K562 (cell line): ENCODE measurements at regions not wholly inside any gene's neighbourhood (a gene's known extent, or its start where the extent isn't known, plus 50 kb on each side); places are given as distances from the start of the nearest gene placed in this dataset.

ENCODE experiments used
- ATAC-seq: fragments of 200-7000 bp; cut with Tn5 transposase; 3 replicates; pipeline ENCODE4 v1.9.1; 2020; ENCODE audit warnings: moderate library complexity
- BruUV-seq: library from RNA; stranded (reverse); fragments of 400-500 nt; replicated peaks from 2 replicates; lab custom pipeline; 2021; lab: Mats Ljungman, UMichigan
- CTCF ChIA-PET: fragments of 300-600 bp; formaldehyde crosslinking; extraction: SDS; loops from one replicate; lab custom pipeline; 2021; ENCODE audit warnings: low intra/inter-chr PET ratio; lab: Yijun Ruan, JAX
- POLR2A ChIA-PET: fragments of 300-600, 350-650 bp; sonication (Branson Sonifier 250); formaldehyde crosslinking; extraction: SDS; loops from one replicate; lab custom pipeline; 2021; ENCODE audit warnings: antibody characterized with exemption, inconsistent platforms; lab: Yijun Ruan, JAX
- DNase-seq, 4 experiments: peaks; one replicate each; pipeline versions ENCODE4 v3.0.0 to v3.0.0-alpha.2; 2011 to 2018; ENCODE audit warnings: low spot score in 3 of 4, mixed read lengths in 3 of 4; ENCODE audit errors: extremely low read depth in 1 of 4
- FAIRE-seq: peaks from 2 replicates; lab custom pipeline; 2011; peaks lifted over from hg19 to GRCh38; lab: Jason Lieb, UNC
- H2AFZ ChIP-seq: 2 replicates; pipeline ENCODE4 v1.6.0; 2011; ENCODE audit warnings: low read depth, low read length, control low read depth, inconsistent platforms
- H3K27ac ChIP-seq: fragments of 200-600 bp; 3 replicates; pipeline ENCODE4 v1.8.0; 2011; ENCODE audit warnings: low read depth, mild to moderate bottlenecking, control low read depth, inconsistent platforms, low read length, moderate library complexity, mixed read lengths; ENCODE audit errors: extremely low read depth
- H3K27me3 ChIP-seq, 2 experiments: fragments of 300-600 bp in 1 of 2; 2 replicates in 1 of 2; 3 replicates in 1 of 2; pipeline versions ENCODE4 v1.6.0 to v1.8.0; 2011; ENCODE audit warnings: inconsistent platforms in 2 of 2, low read length in 2 of 2, mild to moderate bottlenecking in 1 of 2, mixed read lengths in 1 of 2, moderate library complexity in 1 of 2; ENCODE audit not compliant: control insufficient read depth in 2 of 2, insufficient read depth in 2 of 2
- H3K36me3 ChIP-seq: fragments of 300-600 bp; 3 replicates; pipeline ENCODE4 v1.8.0; 2011; ENCODE audit warnings: mild to moderate bottlenecking, low read length, inconsistent platforms; ENCODE audit not compliant: control insufficient read depth, insufficient read depth
- H3K4me1 ChIP-seq, 2 experiments: fragments of 200-600 bp in 1 of 2; replicated peaks in 1 of 2; 2 replicates in 1 of 2; 3 replicates in 1 of 2; pipeline versions ENCODE4 v1.5.1 to v1.8.0; 2011; ENCODE audit warnings: inconsistent platforms in 2 of 2, low read length in 2 of 2, mild to moderate bottlenecking in 1 of 2, mixed read lengths in 1 of 2, moderate library complexity in 1 of 2; ENCODE audit not compliant: control insufficient read depth in 2 of 2, insufficient read depth in 2 of 2
- H3K4me2 ChIP-seq: 2 replicates; pipeline ENCODE4 v1.6.1; 2011; ENCODE audit warnings: low read length, control low read depth, inconsistent platforms, mixed read lengths; ENCODE audit not compliant: insufficient read depth
- H3K4me3 ChIP-seq: fragments of 200-600 bp; sonication (generic), shearing (Covaris generic); 2 replicates; pipeline ENCODE4 v1.5.1; 2016; ENCODE audit warnings: control low read depth, inconsistent platforms
- H3K79me2 ChIP-seq: fragments of 200-600 bp; 3 replicates; pipeline ENCODE4 v1.8.0; 2011; ENCODE audit warnings: low read length, inconsistent platforms; ENCODE audit not compliant: control insufficient read depth, insufficient read depth
- H3K9ac ChIP-seq, 2 experiments: 2 replicates each; pipeline versions ENCODE4 v1.6.0 to v1.6.1; 2011; ENCODE audit warnings: low read depth in 2 of 2, low read length in 2 of 2, control low read depth in 1 of 2, inconsistent platforms in 1 of 2, mild to moderate bottlenecking in 1 of 2, mixed read lengths in 1 of 2; ENCODE audit not compliant: insufficient read depth in 1 of 2
- H3K9me1 ChIP-seq: one replicate; pipeline ENCODE4 v1.6.0; 2011; ENCODE audit warnings: inconsistent platforms, mild to moderate bottlenecking, low read length, moderate library complexity; ENCODE audit not compliant: control insufficient read depth, insufficient read depth
- H3K9me3 ChIP-seq: replicated peaks from 2 replicates; pipeline ENCODE4 v1.5.1; 2011; ENCODE audit warnings: low read depth, low read length, inconsistent platforms; ENCODE audit not compliant: control insufficient read depth, insufficient read depth
- H4K20me1 ChIP-seq: replicated peaks from 2 replicates; pipeline ENCODE4 v1.6.1; 2011; ENCODE audit warnings: low read length, inconsistent platforms, mixed read lengths; ENCODE audit not compliant: control insufficient read depth, insufficient read depth
- CBX3 ChIP-seq, 2 experiments: IDR thresholded peaks; 1 replicate in 1 of 2; 2 replicates in 1 of 2; pipeline ENCODE4 v1.6.1; 2012; ENCODE audit warnings: inconsistent platforms in 2 of 2, low read length in 2 of 2, borderline replicate concordance in 1 of 2, control low read depth in 1 of 2
- HMG20B ChIP-seq: fragments of 250-450 bp; sonication (Bioruptor Pico); IDR thresholded peaks from 2 replicates; pipeline ENCODE4 v1.5.0; 2021; ENCODE audit warnings: mild to moderate bottlenecking
- RHOXF2B ChIP-seq: fragments of 250-450 bp; sonication (Bioruptor Pico); conservative IDR thresholded peaks from 2 replicates; pipeline ENCODE4 v1.5.1; 2021
- SNRNP70 ChIP-seq: fragments of 200-400 bp; formaldehyde crosslinking; optimal IDR thresholded peaks from 2 replicates; pipeline ENCODE3; 2017; ENCODE audit warnings: low read depth, low read length
- ZFP1 ChIP-seq: fragments of 450-650 bp; formaldehyde crosslinking; IDR thresholded peaks from 2 replicates; pipeline ENCODE4 v1.4.0; 2020; ENCODE audit warnings: mild to moderate bottlenecking, mixed read lengths
- ZNF140 ChIP-seq: fragments of 250-450 bp; sonication (Bioruptor Pico); IDR thresholded peaks from 2 replicates; pipeline ENCODE4 v1.8.0; 2021; ENCODE audit warnings: moderate library complexity, mild to moderate bottlenecking, inconsistent platforms
- ZNF184 ChIP-seq: sonication (generic); formaldehyde crosslinking; IDR thresholded peaks from 2 replicates; pipeline ENCODE4 v1.5.0; 2020; ENCODE audit warnings: missing genetic modification reagents
- ZNF224 ChIP-seq: sonication (generic); formaldehyde crosslinking; IDR thresholded peaks from 2 replicates; pipeline ENCODE4 v1.8.0; 2022; ENCODE audit warnings: mild to moderate bottlenecking, missing genetic modification reagents
- ZNF324 ChIP-seq: fragments of 250-450 bp; sonication (Bioruptor Pico); IDR thresholded peaks from 2 replicates; pipeline ENCODE4 v1.4.0; 2020; ENCODE audit warnings: mild to moderate bottlenecking
- WGBS: fragments of 100-300 bp; shearing (Covaris generic); methylation state at CpG from one replicate; pipeline ENCODE4 v1.1.6; 2016; ENCODE audit warnings: low coverage, mixed read lengths; ENCODE audit not compliant: insufficient coverage; ENCODE audit errors: missing lambda C conversion rate; 5-methylcytosine and 5-hydroxymethylcytosine counted together
- in situ Hi-C: fragments of 300-500 bp; cut with MboI; formaldehyde crosslinking; loops from 4 replicates; pipeline ENCODE4 v1.15.0; 2018; ENCODE audit warnings: inconsistent platforms, mixed read lengths
- intact Hi-C: fragments of 100-400 bp; cut with micrococcal nuclease; formaldehyde crosslinking; loops from 2 replicates; pipeline ENCODE4 v1.14.2; 2022
- TF ChIP-seq, protein P1 (sequence below): sonication (generic); formaldehyde crosslinking; IDR thresholded peaks from 2 replicates; pipeline ENCODE4 v1.9.0; 2022; ENCODE audit warnings: mild to moderate bottlenecking, missing genetic modification reagents
- TF ChIP-seq, protein P2 (sequence below): IDR thresholded peaks from 3 replicates; pipeline ENCODE4 v1.6.1; 2011; ENCODE audit warnings: borderline replicate concordance, mild to moderate bottlenecking, moderate library complexity; ENCODE audit not compliant: insufficient read length; ENCODE audit errors: extremely low read depth
- TF ChIP-seq, protein P3 (sequence below): sonication (generic); formaldehyde crosslinking; IDR thresholded peaks from 2 replicates; pipeline ENCODE4 v1.8.0; 2022; ENCODE audit warnings: missing genetic modification reagents, mild to moderate bottlenecking, borderline replicate concordance
- TF ChIP-seq, protein P4 (sequence below): sonication (generic); formaldehyde crosslinking; IDR thresholded peaks from 2 replicates; pipeline ENCODE4 v1.8.0; 2022; ENCODE audit warnings: missing genetic modification reagents, mild to moderate bottlenecking, moderate library complexity, borderline replicate concordance
- TF ChIP-seq, protein P5 (sequence below): fragments of 250-450 bp; sonication (Bioruptor Pico); IDR thresholded peaks from 2 replicates; pipeline ENCODE4 v1.9.0; 2021; ENCODE audit warnings: mild to moderate bottlenecking, inconsistent platforms

DNA sequence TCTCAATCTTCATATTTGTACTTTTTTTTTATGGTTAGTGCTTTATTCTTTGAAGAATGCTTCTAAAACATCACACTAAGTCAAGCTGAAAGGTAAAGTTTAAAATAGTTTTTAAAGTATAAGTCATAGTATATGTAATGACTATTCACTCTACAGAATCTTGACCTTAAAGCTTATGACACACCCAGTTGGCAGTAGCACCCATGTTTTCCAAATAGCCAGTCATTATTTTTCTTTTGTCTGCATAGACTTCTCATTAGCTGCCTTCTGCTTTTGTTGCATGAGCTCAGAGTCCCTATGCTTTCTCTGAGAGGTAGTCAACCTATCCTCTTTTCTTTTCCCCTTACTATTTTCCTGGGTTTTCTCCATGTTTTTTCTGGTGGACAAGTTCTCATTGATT is 231.5 kb downstream of the PCDH18 start (continued):
- no peak for TF ChIP-seq RHOXF2B (CRISPR knock-in tag)

DNA sequence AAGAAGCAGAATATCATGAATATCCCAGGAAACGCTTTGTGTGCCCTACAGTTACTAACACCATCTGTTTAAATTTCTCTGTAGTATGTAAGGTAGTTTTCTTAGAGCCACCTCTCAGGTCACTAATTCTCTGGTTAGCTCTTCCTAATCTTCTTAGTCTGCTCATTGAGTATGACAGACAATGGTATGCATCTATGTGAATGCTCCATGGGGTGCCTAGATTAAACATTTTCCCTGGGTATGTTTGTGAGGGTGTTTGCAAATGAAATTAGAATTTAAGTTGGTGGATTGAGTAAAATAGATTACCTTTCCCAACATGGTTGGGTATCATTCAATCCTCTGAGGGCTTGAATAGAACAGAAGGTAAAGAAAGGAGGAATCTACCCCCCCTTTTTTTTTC is 233.0 kb downstream of the PCDH18 start:
- FAIRE-seq (no peak), DNase-seq (no peak)
- BruUV-seq: no TSS peak
- H2AFZ ChIP-seq: no peak overlapping the region
- TF ChIP-seq CBX3 (IDR thresholded peaks at IDR 0.05; ENCODE audit: borderline replicate concordance in 1 of 2, low read length in 2 of 2) (no peak), SNRNP70 (no peak), ZFP1 (CRISPR knock-in tag) (no peak), ZNF184 (CRISPR knock-in tag) (no peak), HMG20B (CRISPR knock-in tag) (no peak), ZNF224 (CRISPR knock-in tag) (no peak), ZNF140 (CRISPR knock-in tag) (no peak), ZNF324 (CRISPR knock-in tag) (no peak)
- TF ChIP-seq, protein P1, sequence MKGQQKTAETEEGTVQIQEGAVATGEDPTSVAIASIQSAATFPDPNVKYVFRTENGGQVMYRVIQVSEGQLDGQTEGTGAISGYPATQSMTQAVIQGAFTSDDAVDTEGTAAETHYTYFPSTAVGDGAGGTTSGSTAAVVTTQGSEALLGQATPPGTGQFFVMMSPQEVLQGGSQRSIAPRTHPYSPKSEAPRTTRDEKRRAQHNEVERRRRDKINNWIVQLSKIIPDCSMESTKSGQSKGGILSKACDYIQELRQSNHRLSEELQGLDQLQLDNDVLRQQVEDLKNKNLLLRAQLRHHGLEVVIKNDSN (CRISPR knock-in tag): no peak
- TF ChIP-seq, protein P2, sequence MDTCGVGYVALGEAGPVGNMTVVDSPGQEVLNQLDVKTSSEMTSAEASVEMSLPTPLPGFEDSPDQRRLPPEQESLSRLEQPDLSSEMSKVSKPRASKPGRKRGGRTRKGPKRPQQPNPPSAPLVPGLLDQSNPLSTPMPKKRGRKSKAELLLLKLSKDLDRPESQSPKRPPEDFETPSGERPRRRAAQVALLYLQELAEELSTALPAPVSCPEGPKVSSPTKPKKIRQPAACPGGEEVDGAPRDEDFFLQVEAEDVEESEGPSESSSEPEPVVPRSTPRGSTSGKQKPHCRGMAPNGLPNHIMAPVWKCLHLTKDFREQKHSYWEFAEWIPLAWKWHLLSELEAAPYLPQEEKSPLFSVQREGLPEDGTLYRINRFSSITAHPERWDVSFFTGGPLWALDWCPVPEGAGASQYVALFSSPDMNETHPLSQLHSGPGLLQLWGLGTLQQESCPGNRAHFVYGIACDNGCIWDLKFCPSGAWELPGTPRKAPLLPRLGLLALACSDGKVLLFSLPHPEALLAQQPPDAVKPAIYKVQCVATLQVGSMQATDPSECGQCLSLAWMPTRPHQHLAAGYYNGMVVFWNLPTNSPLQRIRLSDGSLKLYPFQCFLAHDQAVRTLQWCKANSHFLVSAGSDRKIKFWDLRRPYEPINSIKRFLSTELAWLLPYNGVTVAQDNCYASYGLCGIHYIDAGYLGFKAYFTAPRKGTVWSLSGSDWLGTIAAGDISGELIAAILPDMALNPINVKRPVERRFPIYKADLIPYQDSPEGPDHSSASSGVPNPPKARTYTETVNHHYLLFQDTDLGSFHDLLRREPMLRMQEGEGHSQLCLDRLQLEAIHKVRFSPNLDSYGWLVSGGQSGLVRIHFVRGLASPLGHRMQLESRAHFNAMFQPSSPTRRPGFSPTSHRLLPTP: no peak
- TF ChIP-seq, protein P3, sequence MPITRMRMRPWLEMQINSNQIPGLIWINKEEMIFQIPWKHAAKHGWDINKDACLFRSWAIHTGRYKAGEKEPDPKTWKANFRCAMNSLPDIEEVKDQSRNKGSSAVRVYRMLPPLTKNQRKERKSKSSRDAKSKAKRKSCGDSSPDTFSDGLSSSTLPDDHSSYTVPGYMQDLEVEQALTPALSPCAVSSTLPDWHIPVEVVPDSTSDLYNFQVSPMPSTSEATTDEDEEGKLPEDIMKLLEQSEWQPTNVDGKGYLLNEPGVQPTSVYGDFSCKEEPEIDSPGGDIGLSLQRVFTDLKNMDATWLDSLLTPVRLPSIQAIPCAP: no peak
- TF ChIP-seq, protein P4, sequence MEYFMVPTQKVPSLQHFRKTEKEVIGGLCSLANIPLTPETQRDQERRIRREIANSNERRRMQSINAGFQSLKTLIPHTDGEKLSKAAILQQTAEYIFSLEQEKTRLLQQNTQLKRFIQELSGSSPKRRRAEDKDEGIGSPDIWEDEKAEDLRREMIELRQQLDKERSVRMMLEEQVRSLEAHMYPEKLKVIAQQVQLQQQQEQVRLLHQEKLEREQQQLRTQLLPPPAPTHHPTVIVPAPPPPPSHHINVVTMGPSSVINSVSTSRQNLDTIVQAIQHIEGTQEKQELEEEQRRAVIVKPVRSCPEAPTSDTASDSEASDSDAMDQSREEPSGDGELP (CRISPR knock-in tag): no peak
- TF ChIP-seq, protein P5, sequence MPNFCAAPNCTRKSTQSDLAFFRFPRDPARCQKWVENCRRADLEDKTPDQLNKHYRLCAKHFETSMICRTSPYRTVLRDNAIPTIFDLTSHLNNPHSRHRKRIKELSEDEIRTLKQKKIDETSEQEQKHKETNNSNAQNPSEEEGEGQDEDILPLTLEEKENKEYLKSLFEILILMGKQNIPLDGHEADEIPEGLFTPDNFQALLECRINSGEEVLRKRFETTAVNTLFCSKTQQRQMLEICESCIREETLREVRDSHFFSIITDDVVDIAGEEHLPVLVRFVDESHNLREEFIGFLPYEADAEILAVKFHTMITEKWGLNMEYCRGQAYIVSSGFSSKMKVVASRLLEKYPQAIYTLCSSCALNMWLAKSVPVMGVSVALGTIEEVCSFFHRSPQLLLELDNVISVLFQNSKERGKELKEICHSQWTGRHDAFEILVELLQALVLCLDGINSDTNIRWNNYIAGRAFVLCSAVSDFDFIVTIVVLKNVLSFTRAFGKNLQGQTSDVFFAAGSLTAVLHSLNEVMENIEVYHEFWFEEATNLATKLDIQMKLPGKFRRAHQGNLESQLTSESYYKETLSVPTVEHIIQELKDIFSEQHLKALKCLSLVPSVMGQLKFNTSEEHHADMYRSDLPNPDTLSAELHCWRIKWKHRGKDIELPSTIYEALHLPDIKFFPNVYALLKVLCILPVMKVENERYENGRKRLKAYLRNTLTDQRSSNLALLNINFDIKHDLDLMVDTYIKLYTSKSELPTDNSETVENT (CRISPR knock-in tag): no peak
- TF ChIP-seq, all 486 proteins: peak for 0
- no peaks in the 10 kb centered on the region for H4K20me1 ChIP-seq
- H3K27ac ChIP-seq: no peak overlapping the region
- 0% methylated on average over 1 of the region's 1 CpG for WGBS
- intact Hi-C loops (no loop called here), in situ Hi-C loops (no loop called here)
- H3K27me3 ChIP-seq: no peaks in the 10 kb centered on the region
- no peaks in the 10 kb centered on the region for H3K36me3 ChIP-seq
- H3K9me3 ChIP-seq: no peaks in the 10 kb centered on the region
- H3K9ac ChIP-seq: no peak overlapping the region
- no peaks in the 10 kb centered on the region for H3K4me1 ChIP-seq
- H3K4me2 ChIP-seq: no peak overlapping the region
- ChIA-PET CTCF (no interaction called here), POLR2A (no interaction called here)
- no peak overlapping the region for H3K4me3 ChIP-seq
- no peaks in the 10 kb centered on the region for H3K9me1 ChIP-seq
- no peak for ATAC-seq
- no peaks in the 10 kb centered on the region for H3K79me2 ChIP-seq
